ENCODE measurements at regions not wholly inside any gene's neighbourhood (a gene's known extent, or its start where the extent isn't known, plus 50 kb on each side); places are given as distances from the start of the nearest gene placed in this dataset.
"Not testable (repeated sequence)": the region's sequence is repeated elsewhere in the genome, so short reads cannot be mapped to it uniquely, and the experiment has no call there.

- no peak overlapping the region for H2AFZ ChIP-seq (ENCODE audit: low read depth)
- no peak overlapping the region for H3K27ac ChIP-seq
- H3K36me3 ChIP-seq (ENCODE audit: insufficient read depth): no peaks in the 10 kb centered on the region
- H3K4me2 ChIP-seq: no peak overlapping the region
- H3K4me1 ChIP-seq (ENCODE audit: low read depth, poor library complexity, severe bottlenecking): peaks cover 40% of the 10 kb centered on the region
- no peaks in the 10 kb centered on the region for H3K79me2 ChIP-seq (ENCODE audit: insufficient read depth, low read depth)
- no peak overlapping the region for H3K9ac ChIP-seq
- no peaks in the 10 kb centered on the region for H4K20me1 ChIP-seq (ENCODE audit: insufficient read depth)
- no peak overlapping the region for H3K4me3 ChIP-seq (IDR thresholded peaks at IDR 0.05; ENCODE audit: insufficient read depth, low read depth, low read length)
- no peak for TF ChIP-seq CTCF (conservative IDR thresholded peaks at IDR 0.05; ENCODE audit: low read depth, low read length)
- H3K27me3 ChIP-seq (ENCODE audit: insufficient read depth, low read depth): no peaks in the 10 kb centered on the region
Measured at GRCh38 chrX:88940904-88941303, 193.9 kb downstream of the CPXCR1 start.

GRCh38 chrX:88944661-88945060 is 197.6 kb downstream of the CPXCR1 start:
- Histone ChIP-seq H2AFZ (ENCODE audit: low read depth) (no peak overlapping the region), H3K4me1 (ENCODE audit: low read depth, poor library complexity, severe bottlenecking) (peaks cover 29% of the 10 kb centered on the region), H3K79me2 (ENCODE audit: insufficient read depth, low read depth) (no peaks in the 10 kb centered on the region), H3K27ac (no peak overlapping the region), H3K9ac (no peak overlapping the region), H3K4me3 (IDR thresholded peaks at IDR 0.05; ENCODE audit: insufficient read depth, low read depth, low read length) (no peak overlapping the region), H3K36me3 (ENCODE audit: insufficient read depth) (no peaks in the 10 kb centered on the region), H4K20me1 (ENCODE audit: insufficient read depth) (no peaks in the 10 kb centered on the region), H3K27me3 (ENCODE audit: insufficient read depth, low read depth) (no peaks in the 10 kb centered on the region), H3K4me2 (no peak overlapping the region)
- no peak for TF ChIP-seq CTCF (conservative IDR thresholded peaks at IDR 0.05; ENCODE audit: low read depth, low read length)

GRCh38 chrX:88956059-88956458 is 209.0 kb downstream of the CPXCR1 start:
- not testable (repeated sequence) for H3K27ac ChIP-seq; H3K79me2 ChIP-seq (ENCODE audit: insufficient read depth, low read depth); H2AFZ ChIP-seq (ENCODE audit: low read depth); H4K20me1 ChIP-seq (ENCODE audit: insufficient read depth); H3K4me2 ChIP-seq; H3K4me1 ChIP-seq (ENCODE audit: low read depth, poor library complexity, severe bottlenecking); H3K4me3 ChIP-seq (IDR thresholded peaks at IDR 0.05; ENCODE audit: insufficient read depth, low read depth, low read length); H3K36me3 ChIP-seq (ENCODE audit: insufficient read depth); H3K27me3 ChIP-seq (ENCODE audit: insufficient read depth, low read depth); H3K9ac ChIP-seq

- Histone ChIP-seq H3K36me3 (ENCODE audit: insufficient read depth) (no peaks in the 10 kb centered on the region), H3K79me2 (ENCODE audit: insufficient read depth, low read depth) (no peaks in the 10 kb centered on the region), H2AFZ (ENCODE audit: low read depth) (no peak overlapping the region), H3K27ac (no peak overlapping the region), H3K4me3 (IDR thresholded peaks at IDR 0.05; ENCODE audit: insufficient read depth, low read depth, low read length) (no peak overlapping the region), H3K9ac (no peak overlapping the region), H4K20me1 (ENCODE audit: insufficient read depth) (no peaks in the 10 kb centered on the region), H3K4me2 (no peak overlapping the region), H3K27me3 (ENCODE audit: insufficient read depth, low read depth) (no peaks in the 10 kb centered on the region), H3K4me1 (ENCODE audit: low read depth, poor library complexity, severe bottlenecking) (no peaks in the 10 kb centered on the region)
- no peak for TF ChIP-seq CTCF (conservative IDR thresholded peaks at IDR 0.05; ENCODE audit: low read depth, low read length)
Measured at GRCh38 chrX:88977835-88978234, 230.8 kb downstream of the CPXCR1 start.

GRCh38 chrX:88982183-88982582 is 235.2 kb downstream of the CPXCR1 start:
- no peak for TF ChIP-seq CTCF (conservative IDR thresholded peaks at IDR 0.05; ENCODE audit: low read depth, low read length)
- Histone ChIP-seq H3K79me2 (ENCODE audit: insufficient read depth, low read depth) (no peaks in the 10 kb centered on the region), H3K4me2 (no peak overlapping the region), H4K20me1 (ENCODE audit: insufficient read depth) (no peaks in the 10 kb centered on the region), H3K27ac (no peak overlapping the region), H2AFZ (ENCODE audit: low read depth) (no peak overlapping the region), H3K27me3 (ENCODE audit: insufficient read depth, low read depth) (no peaks in the 10 kb centered on the region), H3K9ac (no peak overlapping the region), H3K36me3 (ENCODE audit: insufficient read depth) (no peaks in the 10 kb centered on the region), H3K4me1 (ENCODE audit: low read depth, poor library complexity, severe bottlenecking) (no peaks in the 10 kb centered on the region), H3K4me3 (IDR thresholded peaks at IDR 0.05; ENCODE audit: insufficient read depth, low read depth, low read length) (no peak overlapping the region)

All from KMS-11 (cell line).